Fibroblast of lung (primary cell): ENCODE measurements at regions not wholly inside any gene's neighbourhood (a gene's known extent, or its start where the extent isn't known, plus 50 kb on each side); places are given as distances from the start of the nearest gene placed in this dataset.
A peak's percentile ranks its signal among the peaks of the same experiment; 100 is the strongest.

Source experiments
- DNase-seq, 2 donors: peaks; one replicate each; pipeline versions ENCODE4 v3.0.0 to v3.0.0-alpha.2; 2010; ENCODE audit warnings: low read depth in 2 of 2
- H2AFZ ChIP-seq: 2 replicates; pipeline ENCODE4 v1.5.1; 2012; ENCODE audit warnings: low read length, control low read depth, inconsistent platforms
- H3K27ac ChIP-seq: 2 replicates; pipeline ENCODE4 v1.5.1; 2011; ENCODE audit warnings: low read length, control low read depth; ENCODE audit not compliant: insufficient read depth
- H3K27me3 ChIP-seq: 2 replicates; pipeline ENCODE4 v1.5.1; 2011; ENCODE audit warnings: mild to moderate bottlenecking, low read length; ENCODE audit not compliant: control insufficient read depth, insufficient read depth
- H3K36me3 ChIP-seq: 2 replicates; pipeline ENCODE4 v1.5.1; 2011; ENCODE audit warnings: low read length; ENCODE audit not compliant: control insufficient read depth, insufficient read depth
- H3K4me1 ChIP-seq: 2 replicates; pipeline ENCODE4 v1.5.1; 2011; ENCODE audit warnings: low read length; ENCODE audit not compliant: control insufficient read depth, insufficient read depth; ENCODE audit errors: extremely low read depth
- H3K4me2 ChIP-seq: 2 replicates; pipeline ENCODE4 v1.5.1; 2011; ENCODE audit warnings: low read length, control low read depth; ENCODE audit not compliant: insufficient read depth; ENCODE audit errors: extremely low read depth
- H3K4me3 ChIP-seq, 4 experiments: fragments of 200-600 bp in 1 of 4; sonication (generic) in 1 of 4; replicated peaks in 1 of 4; 2 replicates each; pipeline ENCODE4 v1.5.1; 2011 to 2016; ENCODE audit warnings: low read length in 4 of 4, low read depth in 3 of 4, mild to moderate bottlenecking in 3 of 4, control low read depth in 2 of 4, inconsistent platforms in 1 of 4, mixed read lengths in 1 of 4; ENCODE audit not compliant: insufficient read depth in 1 of 4; ENCODE audit errors: control extremely low read depth in 1 of 4
- H3K79me2 ChIP-seq: 2 replicates; pipeline ENCODE4 v1.5.1; 2012; ENCODE audit warnings: mild to moderate bottlenecking, low read length, inconsistent platforms; ENCODE audit not compliant: control insufficient read depth, insufficient read depth
- H3K9ac ChIP-seq: 2 replicates; pipeline ENCODE4 v1.5.1; 2011; ENCODE audit warnings: mild to moderate bottlenecking, low read length, control low read depth; ENCODE audit not compliant: insufficient read depth
- H3K9me3 ChIP-seq: 2 replicates; pipeline ENCODE4 v1.5.1; 2012; ENCODE audit warnings: low read depth, low read length; ENCODE audit not compliant: control insufficient read depth, insufficient read depth
- H4K20me1 ChIP-seq: 2 replicates; pipeline ENCODE4 v1.5.1; 2011; ENCODE audit warnings: low read length; ENCODE audit not compliant: control insufficient read depth, insufficient read depth; ENCODE audit errors: extremely low read depth
- EZH2 ChIP-seq: IDR thresholded peaks from 2 replicates; pipeline ENCODE4 v1.5.1; 2012; ENCODE audit warnings: low read length, control low read depth, mild to moderate bottlenecking; ENCODE audit errors: missing control alignments
- TF ChIP-seq, protein P1 (sequence below), 2 donors: IDR thresholded peaks in 1 of 2; conservative IDR thresholded peaks in 1 of 2; 1 replicate in 1 of 2; 2 replicates in 1 of 2; pipeline ENCODE4 v1.5.1; 2011 to 2012; ENCODE audit warnings: low read length in 2 of 2, control low read depth in 1 of 2, inconsistent platforms in 1 of 2, low read depth in 1 of 2, mild to moderate bottlenecking in 1 of 2

DNA sequence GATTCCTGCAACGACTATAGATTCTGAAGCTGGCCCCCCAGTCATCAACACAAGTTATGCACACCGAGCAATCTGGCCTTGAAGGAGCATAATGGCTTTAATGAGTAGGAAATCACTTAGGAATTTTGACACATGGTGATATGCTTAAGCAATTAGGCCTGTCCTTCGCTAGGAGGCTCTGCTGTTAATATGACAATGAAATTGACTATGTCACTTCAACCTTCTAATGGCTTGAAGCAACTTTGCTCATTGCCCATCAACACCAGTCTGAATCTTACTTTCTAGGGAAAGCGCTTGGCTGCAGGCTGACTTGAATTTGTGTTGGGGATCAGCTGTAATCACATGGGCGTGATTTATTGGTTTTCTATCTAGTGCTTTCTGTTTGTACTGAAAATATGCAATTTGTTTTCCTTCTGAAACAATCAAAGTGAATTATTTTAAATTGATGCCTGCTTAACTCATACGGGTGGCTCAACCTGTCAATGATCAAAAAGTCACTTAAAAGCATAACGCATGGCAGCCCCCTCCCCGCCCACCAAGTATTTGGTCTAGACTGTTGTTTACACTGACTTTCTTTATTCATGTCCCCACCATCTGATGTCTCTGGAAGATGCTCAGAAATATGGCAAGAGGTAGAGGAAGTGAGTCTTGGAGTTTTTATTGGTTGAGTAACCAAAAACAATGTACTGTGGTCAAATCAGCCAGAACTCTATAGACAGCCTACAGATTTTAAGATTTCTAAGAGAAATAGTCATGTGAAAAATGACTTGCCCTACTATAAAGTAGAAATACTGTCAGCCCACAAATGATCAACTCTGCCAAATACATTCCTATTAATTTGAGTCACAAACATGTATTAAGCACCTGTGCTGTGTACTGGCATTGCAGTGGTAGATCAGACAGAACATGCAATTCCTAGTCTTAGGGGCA, 344.9 kb downstream of the RBM43 start:
- Histone ChIP-seq H3K9ac (no peak overlapping the region), H2AFZ (no peak overlapping the region), H3K27ac (no peak overlapping the region), H3K4me2 (no peak overlapping the region), H3K4me1 (no peaks in the 10 kb centered on the region), H3K79me2 (no peaks in the 10 kb centered on the region), H3K36me3 (no peaks in the 10 kb centered on the region), H3K9me3 (no peaks in the 10 kb centered on the region), H3K27me3 (no peaks in the 10 kb centered on the region), H4K20me1 (no peaks in the 10 kb centered on the region), H3K4me3 (no peak overlapping the region)
- TF ChIP-seq, protein P1, sequence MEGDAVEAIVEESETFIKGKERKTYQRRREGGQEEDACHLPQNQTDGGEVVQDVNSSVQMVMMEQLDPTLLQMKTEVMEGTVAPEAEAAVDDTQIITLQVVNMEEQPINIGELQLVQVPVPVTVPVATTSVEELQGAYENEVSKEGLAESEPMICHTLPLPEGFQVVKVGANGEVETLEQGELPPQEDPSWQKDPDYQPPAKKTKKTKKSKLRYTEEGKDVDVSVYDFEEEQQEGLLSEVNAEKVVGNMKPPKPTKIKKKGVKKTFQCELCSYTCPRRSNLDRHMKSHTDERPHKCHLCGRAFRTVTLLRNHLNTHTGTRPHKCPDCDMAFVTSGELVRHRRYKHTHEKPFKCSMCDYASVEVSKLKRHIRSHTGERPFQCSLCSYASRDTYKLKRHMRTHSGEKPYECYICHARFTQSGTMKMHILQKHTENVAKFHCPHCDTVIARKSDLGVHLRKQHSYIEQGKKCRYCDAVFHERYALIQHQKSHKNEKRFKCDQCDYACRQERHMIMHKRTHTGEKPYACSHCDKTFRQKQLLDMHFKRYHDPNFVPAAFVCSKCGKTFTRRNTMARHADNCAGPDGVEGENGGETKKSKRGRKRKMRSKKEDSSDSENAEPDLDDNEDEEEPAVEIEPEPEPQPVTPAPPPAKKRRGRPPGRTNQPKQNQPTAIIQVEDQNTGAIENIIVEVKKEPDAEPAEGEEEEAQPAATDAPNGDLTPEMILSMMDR (conservative IDR thresholded peaks at IDR 0.05 in 1 of 2, IDR thresholded peaks at IDR 0.05 in 1 of 2; ENCODE audit: low read depth in 1 of 2, low read length in 2 of 2), result no peak
- no peak for TF ChIP-seq EZH2
- DNase-seq, result peak in 1 of 2 donors; percentile 66

DNA sequence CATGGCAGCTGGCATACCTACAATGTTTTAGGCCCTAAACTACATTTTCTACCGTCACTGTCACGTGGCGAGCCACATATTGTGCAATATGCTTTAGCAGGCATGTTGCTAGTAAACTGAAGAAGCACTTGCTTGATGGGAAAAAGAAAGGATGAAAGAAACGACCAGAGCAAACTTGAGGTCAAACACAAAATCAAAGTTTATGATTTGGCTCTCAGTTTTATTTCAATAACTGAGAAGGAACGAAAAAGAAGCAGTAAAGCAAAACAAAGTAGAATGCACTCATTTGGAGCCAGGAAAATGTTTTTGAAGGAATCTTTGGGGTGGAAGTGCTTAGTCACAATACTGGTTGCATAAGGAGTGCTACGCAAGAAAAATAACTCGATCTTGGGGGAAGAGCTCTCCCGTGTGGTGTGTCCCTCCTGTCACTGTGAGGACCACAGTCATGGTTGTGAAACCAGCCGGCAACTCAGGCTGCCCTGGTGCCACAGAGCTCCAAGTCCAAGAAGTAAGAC, 349.8 kb downstream of the RBM43 start:
- peaks cover 2% of the 10 kb centered on the region for H3K4me1 ChIP-seq
- no peaks in the 10 kb centered on the region for H3K36me3 ChIP-seq
- H4K20me1 ChIP-seq, result no peaks in the 10 kb centered on the region
- H3K27ac ChIP-seq, result peak overlapping the region; percentile 55
- H3K79me2 ChIP-seq, result no peaks in the 10 kb centered on the region
- H3K27me3 ChIP-seq, result no peaks in the 10 kb centered on the region
- H3K9me3 ChIP-seq, result no peaks in the 10 kb centered on the region
- peak overlapping the region; percentile 11 for H3K9ac ChIP-seq
- TF ChIP-seq EZH2, result no peak
- TF ChIP-seq, protein P1 (conservative IDR thresholded peaks at IDR 0.05 in 1 of 2, IDR thresholded peaks at IDR 0.05 in 1 of 2; ENCODE audit: low read depth in 1 of 2, low read length in 2 of 2), result peak; percentile 20 to 32
- H2AFZ ChIP-seq, result peak overlapping the region; percentile 56
- DNase-seq, result peak; percentile 82 to 96
- H3K4me3 ChIP-seq, result peak overlapping the region in 1 of 4 experiments; percentile 10
- H3K4me2 ChIP-seq, result peak overlapping the region; percentile 20

DNA sequence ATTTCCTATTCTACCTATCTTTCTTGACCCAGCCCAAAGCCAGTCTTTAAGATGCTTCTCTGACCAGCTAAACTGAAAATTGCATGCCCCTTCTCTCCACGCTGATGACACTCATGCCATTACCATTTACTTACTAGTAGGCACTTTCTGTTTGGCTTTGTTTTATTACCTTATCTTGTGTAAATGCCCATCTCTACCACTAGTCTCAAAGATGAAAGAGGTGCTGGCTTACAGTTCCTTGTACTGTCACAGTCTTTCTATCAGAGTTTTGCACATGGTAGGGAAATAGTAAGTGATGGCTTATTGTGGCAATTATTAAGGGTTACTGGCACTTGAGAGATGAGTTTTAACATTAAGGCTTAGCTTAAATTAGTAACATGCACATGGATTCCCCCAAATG, 352.1 kb downstream of the RBM43 start:
- H3K4me2 ChIP-seq, result no peak overlapping the region
- no peaks in the 10 kb centered on the region for H3K9me3 ChIP-seq
- peaks cover 2% of the 10 kb centered on the region for H3K4me1 ChIP-seq
- H3K4me3 ChIP-seq, result no peak overlapping the region
- H3K79me2 ChIP-seq, result no peaks in the 10 kb centered on the region
- no peaks in the 10 kb centered on the region for H3K27me3 ChIP-seq
- TF ChIP-seq, protein P1 (conservative IDR thresholded peaks at IDR 0.05 in 1 of 2, IDR thresholded peaks at IDR 0.05 in 1 of 2; ENCODE audit: low read depth in 1 of 2, low read length in 2 of 2), result no peak
- no peak for TF ChIP-seq EZH2
- H3K27ac ChIP-seq, result no peak overlapping the region
- H3K9ac ChIP-seq, result no peak overlapping the region
- no peak for DNase-seq
- H2AFZ ChIP-seq, result no peak overlapping the region
- H4K20me1 ChIP-seq, result no peaks in the 10 kb centered on the region
- no peaks in the 10 kb centered on the region for H3K36me3 ChIP-seq
